ENCODE measurements at regions not wholly inside any gene's neighbourhood (a gene's known extent, or its start where the extent isn't known, plus 50 kb on each side); places are given as distances from the start of the nearest gene placed in this dataset.

DNA sequence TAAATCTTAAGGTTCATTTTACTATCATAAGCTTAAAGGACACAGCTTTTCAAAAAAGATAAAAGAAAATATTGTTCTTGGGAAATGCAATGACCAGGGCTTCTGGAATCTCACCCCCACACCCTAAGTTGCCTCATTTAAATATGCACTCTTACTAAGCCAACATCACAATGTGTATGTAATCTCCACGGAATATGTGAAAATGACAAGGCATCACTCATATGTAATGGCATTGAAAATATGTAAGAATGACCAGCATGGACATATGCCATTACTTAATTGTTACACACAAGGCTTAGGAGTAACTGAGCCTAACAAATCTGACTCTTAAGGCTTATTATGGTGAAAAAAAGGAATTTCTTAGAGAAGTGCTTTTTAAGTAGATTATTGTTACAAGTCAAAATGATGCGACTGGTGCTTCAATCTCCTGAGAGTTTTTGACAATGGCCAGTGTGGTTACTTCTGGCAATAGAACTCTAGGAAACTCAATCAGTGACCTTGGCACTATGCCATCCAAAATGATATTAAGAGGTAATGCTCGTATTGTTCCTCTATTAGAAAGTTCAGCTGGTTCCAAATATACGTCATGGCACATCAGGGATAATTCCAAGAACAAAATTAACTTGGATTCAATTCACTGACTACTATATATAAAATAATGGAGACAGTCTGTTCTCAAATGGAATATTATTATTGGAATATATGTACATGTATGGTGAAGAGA lies 290.0 kb upstream of the PLSCR5 start:
- DNase-seq: no peak

DNA sequence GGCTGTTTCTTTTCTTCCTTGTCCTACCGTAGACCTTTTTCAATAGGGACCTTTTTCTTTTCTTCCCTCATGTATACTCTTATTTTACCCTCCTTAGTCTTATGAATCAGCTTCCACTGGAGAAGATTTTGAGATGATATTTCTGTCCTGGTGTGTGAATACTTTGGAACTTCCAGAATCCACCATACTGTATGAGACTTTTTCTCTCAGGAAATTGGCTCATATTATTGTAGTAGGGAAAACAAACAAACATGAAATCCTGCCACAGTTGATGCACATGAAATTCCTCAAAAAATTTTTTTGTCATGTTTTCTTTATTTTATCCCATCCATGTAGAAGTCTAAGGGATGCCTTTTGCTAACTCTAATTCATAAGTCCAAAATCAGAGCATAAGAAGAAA lies 289.3 kb upstream of the PLSCR5 start:
- no peak for DNase-seq

DNA sequence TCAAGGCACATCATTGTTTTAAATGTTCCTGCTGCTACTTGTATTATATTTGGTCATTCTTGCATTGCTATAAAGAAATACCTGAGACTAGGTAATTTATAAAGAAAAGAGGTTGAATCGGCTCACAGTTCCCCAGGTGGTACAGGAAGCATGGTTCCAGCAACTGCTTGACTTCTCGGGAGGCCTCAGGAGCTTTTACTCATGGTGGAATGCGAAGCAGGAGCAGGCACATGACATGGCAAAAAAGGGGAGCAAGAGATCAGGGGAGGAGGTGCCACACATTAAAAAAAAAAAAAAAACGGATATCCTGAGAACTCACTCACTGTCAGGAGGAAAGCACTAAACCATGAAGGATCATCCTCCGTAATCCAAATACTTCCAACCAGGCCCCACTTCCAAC lies 286.9 kb upstream of the PLSCR5 start:
- no peak for DNase-seq

DNA sequence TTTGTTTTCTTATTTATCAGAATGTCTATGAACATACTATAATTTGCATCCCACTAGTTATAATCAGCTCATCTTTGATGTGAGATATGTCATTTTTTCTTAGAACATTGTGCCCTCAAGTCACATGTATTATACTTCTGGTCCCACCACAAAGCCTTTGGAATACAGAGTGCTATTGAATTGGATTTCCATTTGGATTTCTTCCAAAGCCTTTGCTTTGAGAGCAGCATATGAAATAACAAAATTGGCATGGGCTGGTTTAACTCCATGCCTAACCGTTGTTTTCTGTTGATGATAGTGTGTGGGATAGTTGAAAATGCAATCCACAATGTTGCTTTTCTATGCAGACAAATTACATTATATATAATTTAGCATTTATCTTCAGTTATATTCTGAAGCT lies 284.5 kb upstream of the PLSCR5 start:
- DNase-seq: no peak

DNA sequence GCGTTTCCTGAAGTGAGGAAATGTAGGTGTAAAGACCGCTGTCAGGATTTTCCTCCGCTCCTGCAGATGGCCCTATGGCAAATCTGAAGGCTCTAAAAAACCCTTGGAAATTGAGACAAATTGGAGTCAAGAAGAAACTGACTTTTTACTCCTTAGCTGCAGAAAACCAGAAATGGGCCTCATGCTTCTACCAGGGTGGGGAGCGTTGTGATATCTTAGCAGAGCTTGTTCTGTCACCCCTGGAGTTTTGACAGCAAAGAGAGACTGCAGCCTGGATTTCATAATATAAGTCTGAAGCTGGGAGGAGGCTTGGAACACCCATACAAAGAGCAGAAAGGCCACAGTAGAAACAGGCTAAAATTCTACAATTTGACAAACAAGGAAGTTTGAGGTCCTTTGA lies 283.0 kb upstream of the PLSCR5 start:
- no peak for DNase-seq

DNA sequence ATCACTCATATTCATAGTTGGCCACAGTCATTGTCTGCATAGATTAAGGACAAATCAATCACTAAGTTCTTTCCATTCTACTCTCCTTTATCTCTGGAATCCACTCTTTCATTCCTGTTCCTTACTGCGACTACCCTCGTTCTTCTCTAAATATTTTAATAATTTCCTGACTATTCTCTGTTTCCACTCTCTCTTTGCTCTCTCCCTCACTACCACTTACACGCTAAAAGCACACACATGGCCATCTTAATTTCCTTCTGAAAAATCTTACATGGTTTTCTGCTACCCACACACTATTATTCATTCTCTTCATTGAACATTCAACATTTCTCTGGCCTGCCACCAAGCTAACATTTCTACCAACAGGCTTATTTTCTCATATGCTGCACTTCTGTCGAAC lies 279.6 kb upstream of the PLSCR5 start:
- no peak for DNase-seq

DNA sequence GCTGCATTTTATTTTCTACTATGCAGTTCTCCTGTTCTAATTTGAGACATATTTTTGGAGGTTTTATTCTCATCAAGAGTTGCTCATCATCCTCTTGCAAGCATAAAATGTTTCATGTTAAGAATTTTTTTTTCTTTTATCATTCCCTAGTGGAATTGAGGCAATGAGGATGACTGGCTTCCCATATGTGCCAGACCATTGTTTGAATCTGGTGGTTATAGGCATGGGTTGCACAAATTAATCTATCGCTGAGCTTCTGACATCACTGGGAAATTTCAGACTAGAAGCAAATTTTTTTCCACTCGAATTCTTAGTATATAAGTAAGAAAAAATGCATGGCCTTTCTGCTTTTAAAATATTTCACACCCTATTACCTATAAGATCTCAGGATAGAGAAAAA lies 279.1 kb upstream of the PLSCR5 start:
- no peak for DNase-seq

DNA sequence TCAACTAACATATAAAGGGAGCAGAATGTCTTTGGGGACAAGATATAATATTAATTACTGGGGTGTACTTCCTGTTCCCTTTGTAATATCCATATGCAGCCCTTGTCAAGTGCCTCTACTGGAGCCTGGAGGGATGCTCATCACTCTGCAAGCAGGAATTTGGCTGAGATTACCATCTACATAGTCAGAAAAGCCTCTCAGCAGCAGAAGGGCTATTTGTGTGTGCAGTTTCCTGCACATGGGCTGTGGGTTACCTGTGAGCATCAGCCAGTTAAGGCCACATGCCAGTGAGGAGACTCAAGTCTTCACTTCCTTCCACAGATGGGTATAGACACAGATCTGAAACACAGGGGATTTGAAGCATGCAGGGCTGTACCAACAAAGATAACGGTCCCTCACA lies 278.1 kb upstream of the PLSCR5 start:
- DNase-seq: no peak

DNA sequence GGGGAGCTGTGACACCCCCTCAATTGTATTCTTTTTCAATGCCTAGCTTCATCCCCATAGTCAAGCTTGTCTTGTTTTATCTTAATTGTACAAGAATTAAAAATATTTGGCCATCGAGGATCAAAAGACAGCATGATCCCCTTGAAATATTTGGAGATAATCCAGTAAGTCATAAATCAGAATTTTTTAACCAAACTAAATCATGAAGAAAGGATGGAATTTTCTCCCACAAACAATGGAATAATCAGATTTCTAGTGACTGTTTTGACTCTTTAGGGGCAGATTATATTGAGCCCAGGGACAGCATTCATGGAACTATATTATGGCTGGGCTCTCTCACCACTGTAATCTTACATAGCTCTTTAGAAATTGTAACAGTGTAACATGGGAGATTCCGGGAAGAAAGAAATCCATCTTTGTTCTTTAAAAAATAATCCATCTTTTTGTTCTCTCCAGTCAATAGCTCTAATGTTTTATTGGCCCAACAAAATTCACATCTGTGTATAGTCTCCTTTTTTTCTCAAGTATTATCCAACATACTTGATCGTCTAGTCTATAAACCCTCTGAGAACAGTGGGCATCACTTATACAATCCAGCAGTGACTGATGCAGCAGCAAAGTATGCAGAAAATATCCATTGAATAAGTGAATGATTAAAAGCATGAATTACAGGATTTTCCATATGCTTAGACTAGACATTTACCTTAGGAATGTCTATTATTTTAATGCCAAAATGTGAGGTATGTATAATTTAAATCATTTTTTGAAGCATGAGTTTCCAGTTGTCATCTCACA lies 277.0 kb upstream of the PLSCR5 start:
- DNase-seq: no peak

DNA sequence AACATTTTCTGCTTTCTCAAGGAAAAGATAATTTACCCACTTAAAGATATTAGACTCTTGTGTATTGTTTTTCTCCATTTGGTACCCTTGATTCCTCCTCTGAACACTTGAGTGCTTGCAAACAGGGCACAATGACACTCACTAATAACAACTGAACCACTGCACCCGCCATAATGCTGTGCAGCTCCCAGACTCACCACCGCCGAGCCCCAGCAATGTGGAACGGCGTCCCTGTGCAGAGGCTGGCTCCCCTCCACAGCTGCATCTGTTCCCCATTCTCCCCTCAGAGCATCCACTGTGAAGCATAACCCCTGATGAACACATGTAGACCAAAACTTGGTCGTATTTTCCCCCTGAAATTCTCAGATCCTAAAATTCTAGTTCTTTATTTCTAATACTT lies 276.2 kb upstream of the PLSCR5 start:
- no peak for DNase-seq

DNA sequence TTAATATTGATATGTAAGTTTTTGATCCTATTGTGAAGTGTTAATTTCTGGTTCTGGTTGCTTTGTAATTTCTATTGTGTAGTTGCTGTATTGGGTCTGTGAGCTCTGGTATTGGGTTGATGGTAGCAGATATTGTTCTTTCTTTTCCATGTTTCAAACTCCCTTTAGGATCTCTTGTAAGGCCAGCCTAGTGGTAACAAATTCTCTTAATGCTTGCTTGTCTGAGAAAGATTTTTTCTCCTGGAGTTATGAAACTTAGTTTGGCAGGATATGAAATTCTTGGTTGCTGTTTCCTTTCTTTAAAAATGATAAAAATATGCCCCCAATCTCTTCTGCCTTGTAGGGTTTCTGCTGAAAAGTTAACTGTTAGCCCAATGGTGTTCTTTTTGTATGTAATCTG lies 268.6 kb upstream of the PLSCR5 start:
- DNase-seq: no peak

DNA sequence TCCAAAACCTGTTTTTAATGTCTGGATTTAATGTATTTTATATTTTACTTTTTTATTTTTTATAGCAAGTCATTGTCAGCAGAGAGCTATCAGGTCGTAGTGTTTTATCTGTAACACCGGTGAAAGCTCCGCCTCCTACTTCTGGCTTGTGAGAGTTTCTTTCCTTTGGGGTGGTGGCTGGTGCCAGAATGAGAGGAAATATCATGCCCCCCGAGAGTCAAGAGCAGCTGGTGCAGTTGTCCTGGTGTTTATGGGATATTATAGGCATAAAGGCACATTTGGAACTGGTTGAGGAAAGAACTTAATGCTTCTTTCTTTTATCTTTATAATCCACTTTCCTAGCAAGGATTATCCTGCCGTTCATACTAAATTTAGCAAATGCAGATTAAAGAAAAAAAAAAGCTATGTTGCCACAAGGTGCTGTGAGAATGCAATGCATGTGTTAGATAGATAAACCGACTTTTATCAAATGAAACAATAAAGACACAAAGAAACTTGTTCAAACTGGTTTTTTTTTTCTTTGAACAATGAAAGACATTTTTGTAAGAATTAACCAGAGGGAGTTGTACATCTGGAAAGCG lies 260.1 kb upstream of the PLSCR5 start:
- DNase-seq: no peak

DNA sequence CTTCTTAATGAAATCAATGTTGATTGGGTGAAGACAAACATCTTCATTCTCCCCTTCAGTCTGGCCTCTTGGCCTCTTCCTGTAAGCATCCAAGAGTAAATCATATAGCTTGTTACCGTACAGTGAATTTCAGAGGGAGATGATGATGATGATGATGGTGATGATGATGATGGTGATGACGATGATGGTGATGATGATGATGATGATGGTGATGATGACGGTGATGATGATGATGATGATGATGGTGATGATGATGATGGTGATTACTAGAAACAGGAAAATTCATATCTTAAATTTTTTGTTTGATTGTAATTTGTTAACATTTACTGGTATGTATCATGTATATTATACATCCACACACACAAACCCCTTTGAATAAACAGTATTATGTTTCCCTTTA lies 256.1 kb upstream of the PLSCR5 start:
- DNase-seq: no peak

DNA sequence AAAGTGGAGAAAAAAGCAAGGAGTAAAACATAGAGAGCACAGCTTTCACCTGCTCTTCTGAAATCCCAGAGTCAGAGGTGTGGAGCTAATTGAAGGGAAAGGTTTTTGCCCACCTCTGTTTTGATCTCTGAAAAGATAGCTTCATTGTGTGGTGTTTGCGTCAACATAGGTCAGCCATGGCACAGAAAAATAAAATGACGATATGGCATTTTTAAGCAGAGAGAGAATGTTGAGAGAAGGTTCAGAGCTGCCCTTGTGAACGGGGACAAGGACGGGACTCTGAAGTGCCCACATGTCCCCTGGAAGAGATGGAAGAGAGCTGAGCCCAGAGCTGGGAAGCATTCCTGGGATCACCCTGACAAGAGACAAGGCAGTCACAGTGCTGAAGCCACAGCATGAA lies 249.4 kb upstream of the PLSCR5 start:
- DNase-seq: no peak

DNA sequence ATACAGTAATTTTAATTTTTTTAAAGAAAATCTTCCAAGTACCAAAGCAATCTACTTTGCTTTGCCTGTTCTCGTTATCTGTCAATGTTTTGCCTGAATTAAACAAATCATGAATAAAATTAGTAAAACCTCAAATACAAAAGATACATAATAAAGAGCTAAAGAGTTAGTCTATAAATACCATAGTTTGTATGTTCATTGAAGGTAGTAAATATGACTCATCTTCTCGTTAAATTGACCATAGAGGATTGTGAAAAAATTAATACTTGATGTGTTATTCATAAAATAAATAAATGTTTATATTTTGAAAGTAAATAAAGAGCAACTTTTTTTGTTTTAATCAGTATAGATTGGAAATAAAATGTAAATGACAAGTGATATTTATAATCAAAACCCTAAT lies 246.5 kb upstream of the PLSCR5 start:
- DNase-seq: no peak

DNA sequence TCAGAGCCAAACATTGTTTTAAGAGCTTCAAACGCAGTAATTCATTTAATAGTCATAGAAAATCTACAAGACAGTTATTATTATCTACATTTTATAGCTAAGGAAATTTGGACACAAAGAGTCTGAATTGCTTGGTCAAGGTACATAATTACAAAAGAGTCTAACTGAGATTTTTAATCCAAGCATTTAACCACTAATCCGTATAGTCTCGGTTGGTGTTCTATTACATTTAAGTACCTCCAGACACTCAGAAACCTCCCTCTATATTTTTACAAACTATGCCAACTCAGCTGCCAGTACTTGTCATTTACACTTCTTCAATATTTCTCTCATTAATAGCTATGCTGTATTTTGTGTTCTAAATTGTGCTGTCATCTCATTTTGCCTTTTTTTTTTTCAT lies 240.2 kb upstream of the PLSCR5 start:
- no peak for DNase-seq

DNA sequence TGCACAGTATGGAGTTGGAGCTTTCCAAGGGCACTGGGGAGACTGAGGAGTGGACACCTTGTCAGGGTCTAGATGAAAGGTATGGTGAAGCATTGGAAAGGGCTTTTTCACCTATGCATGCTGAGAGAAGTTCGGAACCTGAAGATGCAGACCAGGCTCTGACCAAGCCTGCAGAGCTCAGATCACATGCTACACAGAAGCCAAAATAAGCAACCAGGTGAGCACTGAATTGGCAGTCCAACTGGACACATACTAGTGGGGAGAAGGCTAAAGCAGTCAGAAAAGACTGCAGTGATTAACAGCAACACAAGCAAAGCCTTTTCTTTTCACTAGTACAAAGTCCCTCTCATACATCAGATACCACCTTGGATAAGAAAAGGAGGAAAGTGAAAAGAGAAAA lies 238.3 kb upstream of the PLSCR5 start:
- DNase-seq: no peak

DNA sequence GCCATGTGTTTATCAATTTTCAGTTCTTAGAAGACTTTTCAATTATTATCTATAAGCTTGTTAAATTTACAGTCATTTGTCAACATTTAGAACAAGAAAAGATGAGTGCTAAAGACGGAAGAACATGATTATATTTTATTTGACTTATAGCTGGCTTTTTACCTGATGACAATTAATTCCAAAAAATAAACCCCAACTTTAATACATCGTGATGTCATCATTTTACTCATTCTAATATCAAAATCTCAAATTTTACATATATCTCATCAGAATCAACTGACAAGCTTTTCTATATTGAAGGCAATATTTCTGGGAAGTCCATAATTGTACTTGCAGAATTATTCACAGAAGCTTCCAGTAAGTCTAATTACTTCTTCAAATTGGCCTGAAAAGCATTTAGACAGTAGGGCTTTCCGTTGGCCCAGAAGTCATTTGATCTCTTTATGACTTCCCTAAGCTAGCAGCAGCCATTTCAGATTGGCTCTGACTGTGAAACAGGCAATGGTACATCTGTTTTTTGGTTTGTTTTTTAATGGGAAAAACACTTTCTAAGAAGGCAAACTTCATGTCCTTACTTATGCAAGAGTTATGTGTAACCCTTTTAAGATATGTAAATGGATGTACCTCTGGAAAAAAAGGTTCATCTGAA lies 234.7 kb upstream of the PLSCR5 start:
- DNase-seq: no peak

DNA sequence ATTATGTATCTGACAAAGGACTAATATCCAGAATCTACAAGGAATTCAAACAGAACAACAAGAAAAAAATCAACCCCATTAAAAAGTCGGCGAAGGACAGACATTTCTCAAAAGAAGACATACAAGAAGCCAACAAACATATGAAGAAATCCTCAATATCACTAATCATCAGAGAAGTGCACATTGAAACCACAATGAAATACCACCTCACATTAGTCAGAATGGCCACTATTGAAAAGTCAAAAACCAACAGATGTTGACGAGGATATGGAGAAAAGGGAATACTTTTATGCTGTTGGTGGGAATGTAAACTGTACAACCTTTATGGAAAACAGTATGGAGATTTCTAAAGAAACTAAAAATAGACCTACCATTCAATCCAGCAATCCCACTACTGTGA lies 233.1 kb upstream of the PLSCR5 start:
- DNase-seq: no peak

DNA sequence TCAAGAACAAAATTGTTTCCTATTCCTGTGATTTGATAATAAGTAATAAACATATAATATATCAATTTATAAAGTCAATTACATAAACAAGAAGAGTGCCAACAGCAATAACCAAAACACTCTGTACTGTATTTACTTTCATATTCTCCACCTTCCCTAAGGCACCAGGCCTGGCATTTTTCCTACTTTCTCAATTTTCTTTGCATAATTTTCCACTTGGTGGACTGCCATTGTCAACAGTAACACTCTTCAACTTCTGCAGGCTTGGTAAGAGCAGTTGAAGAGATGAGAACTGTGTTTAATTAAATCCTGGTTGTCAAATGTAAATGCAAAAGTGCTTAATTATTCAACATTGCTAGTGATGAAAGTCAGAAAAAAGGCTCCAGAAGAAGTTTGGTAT lies 229.8 kb upstream of the PLSCR5 start:
- DNase-seq: no peak

DNA sequence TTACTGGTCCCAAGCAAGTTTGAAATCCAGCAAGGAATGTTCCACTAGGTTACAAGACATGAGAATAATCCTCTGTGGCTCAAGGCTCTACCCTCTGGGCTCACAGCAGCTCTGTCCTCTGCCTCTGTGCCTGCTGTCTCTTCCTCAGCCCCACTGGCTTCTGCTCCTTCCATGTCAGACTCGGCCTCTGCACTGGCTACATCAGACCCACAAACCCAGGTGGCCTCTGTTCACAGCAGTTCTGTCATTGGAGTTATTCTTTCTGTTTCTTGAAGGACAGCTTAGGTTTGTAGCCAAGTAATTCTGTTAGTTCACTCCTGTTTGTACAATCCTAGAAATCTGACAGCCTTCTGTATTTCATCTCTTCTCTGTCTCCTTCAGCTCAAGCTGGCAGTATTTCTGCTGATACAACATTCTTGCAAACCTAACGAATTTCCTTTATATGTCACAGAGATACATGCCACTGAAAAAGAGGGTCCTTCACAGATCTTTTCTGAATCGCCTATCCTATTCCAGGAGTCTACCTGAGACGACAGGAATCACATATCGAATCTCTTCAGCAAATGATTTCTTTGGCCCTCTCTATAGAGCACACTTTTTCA lies 227.8 kb upstream of the PLSCR5 start:
- no peak for DNase-seq

DNA sequence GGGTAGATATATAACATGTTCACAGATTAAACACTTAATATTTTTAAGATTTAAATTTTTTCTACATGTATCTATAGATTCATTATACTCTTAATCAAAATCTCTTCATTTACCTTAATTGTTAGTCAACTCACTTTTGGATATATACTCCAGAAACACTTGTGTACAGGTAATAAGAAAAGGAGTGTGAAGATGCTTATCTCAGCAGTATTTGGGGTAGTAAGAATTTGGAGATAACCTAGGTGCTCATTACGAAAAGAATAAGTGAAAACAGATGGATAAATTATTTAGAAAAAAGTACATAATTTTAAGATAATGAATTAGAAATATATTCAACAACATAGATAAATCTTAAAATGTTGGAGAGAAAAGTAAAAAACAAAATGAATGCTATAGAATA lies 226.5 kb upstream of the PLSCR5 start:
- DNase-seq: no peak

DNA sequence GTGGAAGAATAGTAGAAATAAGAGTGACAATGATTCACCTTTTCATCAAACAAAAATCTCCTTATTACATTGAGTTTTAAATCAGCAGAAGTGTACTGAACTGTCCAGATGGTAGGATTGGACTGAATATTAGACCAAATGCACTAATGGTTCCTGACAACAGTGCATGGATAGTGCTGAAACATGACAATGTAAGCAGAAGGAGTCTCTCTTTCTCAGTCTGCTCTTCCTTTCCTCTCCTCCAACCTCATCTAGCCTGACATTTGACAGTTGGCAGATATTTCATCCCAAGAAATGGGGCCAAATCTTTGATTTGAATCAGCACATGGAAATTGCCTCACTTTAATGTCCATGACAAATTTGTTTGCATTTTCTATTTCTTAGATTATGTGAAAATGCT lies 225.1 kb upstream of the PLSCR5 start:
- no peak for DNase-seq

DNA sequence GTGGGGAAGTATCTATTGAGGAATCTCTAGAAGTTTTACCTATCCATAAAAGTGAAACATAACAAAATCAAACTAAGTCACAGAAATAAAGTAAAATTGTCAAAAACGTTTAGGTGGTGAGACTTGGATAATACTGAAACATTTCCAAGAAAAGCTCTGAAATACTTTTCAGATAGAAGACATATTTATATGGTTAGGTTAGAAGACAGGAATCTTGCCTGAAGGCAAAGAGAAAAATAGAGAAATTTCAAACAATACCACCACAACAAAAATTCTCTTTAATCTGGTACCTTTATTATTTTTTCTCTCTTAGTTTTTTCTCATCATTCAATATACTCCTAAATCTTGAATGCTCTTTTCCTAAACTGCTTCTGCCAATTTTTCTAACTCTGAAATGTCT lies 222.7 kb upstream of the PLSCR5 start:
- DNase-seq: no peak

Measured in NCI-H1694 treated with DMSO at 0.1 percent for 48 hours (cell line).